Prostate gland (tissue), 2 donors: ENCODE measurements at regions not wholly inside any gene's neighbourhood (a gene's known extent, or its start where the extent isn't known, plus 50 kb on each side); places are given as distances from the start of the nearest gene placed in this dataset.

Experiments used
- DNase-seq: peaks from one replicate; pipeline ENCODE4 v3.0.0-alpha.2; 2019; ENCODE audit warnings: low spot score
- H3K27ac ChIP-seq, 2 donors: fragments of 200-600 bp; sonication (generic); 2 replicates each; pipeline ENCODE4 v1.5.1; 2017 to 2019
- H3K27me3 ChIP-seq: fragments of 200-600 bp; sonication (generic); replicated peaks from 2 replicates; pipeline ENCODE4 v1.5.1; 2019; ENCODE audit not compliant: insufficient read depth
- H3K36me3 ChIP-seq, 2 donors: fragments of 200-600 bp; sonication (generic); 1 replicate in 1 of 2; 2 replicates in 1 of 2; pipeline versions ENCODE4 v1.5.1 to v1.8.1; 2017 to 2019
- H3K4me1 ChIP-seq: fragments of 200-600 bp; sonication (generic); replicated peaks from 2 replicates; pipeline ENCODE4 v1.5.1; 2019
- H3K4me3 ChIP-seq, 2 donors: fragments of 200-600 bp; sonication (generic); 2 replicates each; pipeline ENCODE4 v1.5.1; 2017 to 2019
- H3K9me3 ChIP-seq: fragments of 200-600 bp; sonication (generic); 2 replicates; pipeline ENCODE4 v1.5.1; 2017
- CTCF ChIP-seq, 4 experiments: fragments of 200-600 bp in 2 of 4; fragments of 450-650 bp in 2 of 4; sonication (generic) in 2 of 4; IDR thresholded peaks; 1 replicate in 3 of 4; 2 replicates in 1 of 4; pipeline ENCODE4 v1.5.1; 2016 to 2019; ENCODE audit warnings: antibody characterized with exemption in 4 of 4, mild to moderate bottlenecking in 2 of 4, moderate library complexity in 2 of 4
- POLR2A ChIP-seq: fragments of 450-650 bp; IDR thresholded peaks from one replicate; pipeline ENCODE4 v1.6.1; 2016; ENCODE audit warnings: antibody characterized with exemption, mild to moderate bottlenecking
- POLR2AphosphoS5 ChIP-seq: sonication (generic); formaldehyde crosslinking; IDR thresholded peaks from one replicate; pipeline ENCODE4 v1.6.1; 2017; ENCODE audit warnings: antibody characterized with exemption
- WGBS: methylation state at CpG from one replicate; pipeline ENCODE4 v1.1.5; 2018; 5-methylcytosine and 5-hydroxymethylcytosine counted together
- intact Hi-C: fragments of 100-400 bp; cut with DNase I; formaldehyde crosslinking; loops from one replicate; pipeline ENCODE4 v1.14.2; 2022

GRCh38 chr4:123997776-123998449 is 601.3 kb downstream of the SPRY1 start:
- H3K4me3 ChIP-seq = no peak overlapping the region
- no peak for TF ChIP-seq POLR2A
- no peak for TF ChIP-seq POLR2AphosphoS5
- TF ChIP-seq CTCF (IDR thresholded peaks at IDR 0.05) = no peak
- no peak for DNase-seq
- WGBS = 91% methylated on average over 1 of the region's 1 CpG
- H3K36me3 ChIP-seq = no peaks in the 10 kb centered on the region
- no peaks in the 10 kb centered on the region for H3K4me1 ChIP-seq
- H3K27ac ChIP-seq = no peak overlapping the region
- intact Hi-C loops = no loop called here
- H3K9me3 ChIP-seq = no peaks in the 10 kb centered on the region
- H3K27me3 ChIP-seq = no peaks in the 10 kb centered on the region

- DNase-seq = no peak
- H3K27ac ChIP-seq = no peak overlapping the region
- H3K27me3 ChIP-seq = no peaks in the 10 kb centered on the region
- WGBS = 47% methylated on average over 2 of the region's 2 CpGs
- no peak overlapping the region for H3K4me3 ChIP-seq
- no peaks in the 10 kb centered on the region for H3K36me3 ChIP-seq
- H3K9me3 ChIP-seq = no peaks in the 10 kb centered on the region
- intact Hi-C loops = no loop called here
- no peak for TF ChIP-seq CTCF (IDR thresholded peaks at IDR 0.05)
- no peak for TF ChIP-seq POLR2AphosphoS5
- no peak for TF ChIP-seq POLR2A
- no peaks in the 10 kb centered on the region for H3K4me1 ChIP-seq
Observed at GRCh38 chr4:124000233-124000632, 603.6 kb downstream of the SPRY1 start.

GRCh38 chr4:124015766-124016165 is 619.2 kb downstream of the SPRY1 start:
- no peak overlapping the region for H3K4me3 ChIP-seq
- no peak overlapping the region for H3K27ac ChIP-seq
- no peaks in the 10 kb centered on the region for H3K4me1 ChIP-seq
- intact Hi-C loops = no loop called here
- H3K36me3 ChIP-seq = no peaks in the 10 kb centered on the region
- no peak for TF ChIP-seq POLR2A
- TF ChIP-seq POLR2AphosphoS5 = no peak
- no peak for TF ChIP-seq CTCF (IDR thresholded peaks at IDR 0.05)
- 100% methylated on average over 1 of the region's 1 CpG for WGBS
- no peaks in the 10 kb centered on the region for H3K9me3 ChIP-seq
- H3K27me3 ChIP-seq = no peaks in the 10 kb centered on the region
- DNase-seq = no peak

GRCh38 chr4:124017185-124017785 is 620.7 kb downstream of the SPRY1 start:
- Histone ChIP-seq H3K4me1 (no peaks in the 10 kb centered on the region), H3K27ac (no peak overlapping the region), H3K27me3 (no peaks in the 10 kb centered on the region), H3K4me3 (no peak overlapping the region), H3K9me3 (no peaks in the 10 kb centered on the region), H3K36me3 (no peaks in the 10 kb centered on the region)
- intact Hi-C loops = no loop called here
- TF ChIP-seq POLR2AphosphoS5 (no peak), POLR2A (no peak), CTCF (IDR thresholded peaks at IDR 0.05) (no peak)
- DNase-seq = no peak
- 81% methylated on average over 8 of the region's 8 CpGs for WGBS
